NB4 (cell line): ENCODE measurements at regions not wholly inside any gene's neighbourhood (a gene's known extent, or its start where the extent isn't known, plus 50 kb on each side); places are given as distances from the start of the nearest gene placed in this dataset.

Source experiments
- CTCF ChIP-seq: IDR thresholded peaks from one replicate; pipeline ENCODE4 v1.5.1; 2012; ENCODE audit warnings: low read depth, low read length
- POLR2A ChIP-seq: IDR thresholded peaks from 2 replicates; pipeline ENCODE4 v1.6.1; 2011; ENCODE audit warnings: mild to moderate bottlenecking; ENCODE audit not compliant: insufficient read length; ENCODE audit errors: extremely low read depth

DNA sequence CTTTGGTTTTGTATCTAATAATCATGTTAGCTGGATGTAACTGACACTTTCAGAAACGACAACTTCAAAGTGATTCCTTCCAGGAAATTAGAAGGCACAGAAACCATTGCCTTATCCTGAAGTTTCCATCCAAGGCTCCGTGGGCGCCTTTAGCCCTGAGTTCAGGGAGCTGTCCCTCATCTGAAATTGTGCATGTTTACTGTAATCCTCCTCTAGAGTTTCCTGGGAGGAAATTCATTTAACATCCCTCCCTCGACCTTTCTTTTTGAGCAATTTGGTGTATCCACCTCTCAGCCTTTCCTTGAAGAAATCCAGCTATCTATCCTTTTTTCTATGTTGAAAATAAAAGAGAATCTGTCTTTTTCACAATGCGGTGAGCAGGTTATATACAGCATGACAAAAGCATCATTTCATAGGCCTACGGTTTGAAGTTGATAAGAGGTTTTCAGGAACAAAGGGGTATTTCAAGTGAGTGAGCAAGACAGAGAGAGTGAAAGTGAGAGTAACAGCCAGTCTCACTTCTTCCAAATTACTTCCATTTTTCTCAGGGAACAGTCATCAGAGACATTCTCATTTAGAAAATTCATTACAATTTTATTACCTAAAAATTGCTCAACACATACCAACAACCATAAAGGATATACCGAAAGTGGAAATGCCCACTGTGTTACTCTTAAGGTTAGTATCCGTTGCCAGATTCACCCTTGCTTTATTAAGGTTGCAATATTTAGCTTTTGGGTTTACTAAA is 167.3 kb downstream of the MREG start:
- TF ChIP-seq POLR2A (no peak), CTCF (no peak)
